Fibroblast of lung (primary cell): ENCODE measurements at regions not wholly inside any gene's neighbourhood (a gene's known extent, or its start where the extent isn't known, plus 50 kb on each side); places are given as distances from the start of the nearest gene placed in this dataset.

Source experiments
- DNase-seq, 2 donors: peaks; one replicate each; pipeline versions ENCODE4 v3.0.0 to v3.0.0-alpha.2; 2010; ENCODE audit warnings: low read depth in 2 of 2
- H2AFZ ChIP-seq: 2 replicates; pipeline ENCODE4 v1.5.1; 2012; ENCODE audit warnings: low read length, control low read depth, inconsistent platforms
- H3K27ac ChIP-seq: 2 replicates; pipeline ENCODE4 v1.5.1; 2011; ENCODE audit warnings: low read length, control low read depth; ENCODE audit not compliant: insufficient read depth
- H3K27me3 ChIP-seq: 2 replicates; pipeline ENCODE4 v1.5.1; 2011; ENCODE audit warnings: mild to moderate bottlenecking, low read length; ENCODE audit not compliant: control insufficient read depth, insufficient read depth
- H3K36me3 ChIP-seq: 2 replicates; pipeline ENCODE4 v1.5.1; 2011; ENCODE audit warnings: low read length; ENCODE audit not compliant: control insufficient read depth, insufficient read depth
- H3K4me1 ChIP-seq: 2 replicates; pipeline ENCODE4 v1.5.1; 2011; ENCODE audit warnings: low read length; ENCODE audit not compliant: control insufficient read depth, insufficient read depth; ENCODE audit errors: extremely low read depth
- H3K4me2 ChIP-seq: 2 replicates; pipeline ENCODE4 v1.5.1; 2011; ENCODE audit warnings: low read length, control low read depth; ENCODE audit not compliant: insufficient read depth; ENCODE audit errors: extremely low read depth
- H3K4me3 ChIP-seq, 4 experiments: fragments of 200-600 bp in 1 of 4; sonication (generic) in 1 of 4; replicated peaks in 1 of 4; 2 replicates each; pipeline ENCODE4 v1.5.1; 2011 to 2016; ENCODE audit warnings: low read length in 4 of 4, low read depth in 3 of 4, mild to moderate bottlenecking in 3 of 4, control low read depth in 2 of 4, inconsistent platforms in 1 of 4, mixed read lengths in 1 of 4; ENCODE audit not compliant: insufficient read depth in 1 of 4; ENCODE audit errors: control extremely low read depth in 1 of 4
- H3K79me2 ChIP-seq: 2 replicates; pipeline ENCODE4 v1.5.1; 2012; ENCODE audit warnings: mild to moderate bottlenecking, low read length, inconsistent platforms; ENCODE audit not compliant: control insufficient read depth, insufficient read depth
- H3K9ac ChIP-seq: 2 replicates; pipeline ENCODE4 v1.5.1; 2011; ENCODE audit warnings: mild to moderate bottlenecking, low read length, control low read depth; ENCODE audit not compliant: insufficient read depth
- H3K9me3 ChIP-seq: 2 replicates; pipeline ENCODE4 v1.5.1; 2012; ENCODE audit warnings: low read depth, low read length; ENCODE audit not compliant: control insufficient read depth, insufficient read depth
- H4K20me1 ChIP-seq: 2 replicates; pipeline ENCODE4 v1.5.1; 2011; ENCODE audit warnings: low read length; ENCODE audit not compliant: control insufficient read depth, insufficient read depth; ENCODE audit errors: extremely low read depth
- EZH2 ChIP-seq: IDR thresholded peaks from 2 replicates; pipeline ENCODE4 v1.5.1; 2012; ENCODE audit warnings: low read length, control low read depth, mild to moderate bottlenecking; ENCODE audit errors: missing control alignments
- TF ChIP-seq, protein P1 (sequence below), 2 donors: IDR thresholded peaks in 1 of 2; conservative IDR thresholded peaks in 1 of 2; 1 replicate in 1 of 2; 2 replicates in 1 of 2; pipeline ENCODE4 v1.5.1; 2011 to 2012; ENCODE audit warnings: low read length in 2 of 2, control low read depth in 1 of 2, inconsistent platforms in 1 of 2, low read depth in 1 of 2, mild to moderate bottlenecking in 1 of 2

DNA sequence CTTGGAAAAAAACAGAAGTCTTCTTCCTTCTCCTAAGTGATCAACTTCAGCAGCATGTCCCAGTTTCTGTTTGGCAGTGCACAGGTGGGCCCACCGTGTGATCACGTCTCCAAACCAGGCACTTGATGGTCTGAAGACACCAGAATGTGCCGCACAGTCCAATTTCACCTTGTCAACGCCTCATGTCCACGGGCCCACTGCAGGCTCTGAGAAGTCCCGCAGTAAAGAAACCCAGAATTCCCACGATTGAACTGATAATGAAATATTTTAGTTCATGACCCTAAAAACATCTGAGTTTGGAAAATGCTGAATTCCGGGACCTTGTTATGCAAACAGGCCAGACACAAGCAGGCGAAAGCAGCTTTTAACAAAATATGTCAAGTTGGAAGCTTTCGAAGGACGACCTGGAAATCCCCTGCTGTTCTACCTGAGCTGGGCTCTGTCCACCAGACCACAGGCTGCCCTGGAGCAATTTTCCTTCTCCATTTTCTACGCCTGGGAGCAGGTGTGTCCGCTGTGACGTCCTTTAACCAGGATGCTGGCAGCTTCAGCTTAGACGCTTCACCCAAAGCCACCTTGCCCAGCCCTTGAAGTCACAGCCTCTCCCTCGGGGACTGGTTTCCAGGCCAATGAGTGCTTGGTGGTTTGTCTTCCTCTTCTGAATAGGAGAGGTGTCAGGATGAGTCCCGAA is 167.8 kb upstream of the IQSEC1 start:
- H3K36me3 ChIP-seq = no peaks in the 10 kb centered on the region
- DNase-seq = no peak
- H3K9ac ChIP-seq = no peak overlapping the region
- no peaks in the 10 kb centered on the region for H3K4me1 ChIP-seq
- H2AFZ ChIP-seq = no peak overlapping the region
- no peak overlapping the region for H3K4me3 ChIP-seq
- H3K27me3 ChIP-seq = no peaks in the 10 kb centered on the region
- H3K27ac ChIP-seq = no peak overlapping the region
- no peaks in the 10 kb centered on the region for H3K79me2 ChIP-seq
- H4K20me1 ChIP-seq = no peaks in the 10 kb centered on the region
- TF ChIP-seq, protein P1, sequence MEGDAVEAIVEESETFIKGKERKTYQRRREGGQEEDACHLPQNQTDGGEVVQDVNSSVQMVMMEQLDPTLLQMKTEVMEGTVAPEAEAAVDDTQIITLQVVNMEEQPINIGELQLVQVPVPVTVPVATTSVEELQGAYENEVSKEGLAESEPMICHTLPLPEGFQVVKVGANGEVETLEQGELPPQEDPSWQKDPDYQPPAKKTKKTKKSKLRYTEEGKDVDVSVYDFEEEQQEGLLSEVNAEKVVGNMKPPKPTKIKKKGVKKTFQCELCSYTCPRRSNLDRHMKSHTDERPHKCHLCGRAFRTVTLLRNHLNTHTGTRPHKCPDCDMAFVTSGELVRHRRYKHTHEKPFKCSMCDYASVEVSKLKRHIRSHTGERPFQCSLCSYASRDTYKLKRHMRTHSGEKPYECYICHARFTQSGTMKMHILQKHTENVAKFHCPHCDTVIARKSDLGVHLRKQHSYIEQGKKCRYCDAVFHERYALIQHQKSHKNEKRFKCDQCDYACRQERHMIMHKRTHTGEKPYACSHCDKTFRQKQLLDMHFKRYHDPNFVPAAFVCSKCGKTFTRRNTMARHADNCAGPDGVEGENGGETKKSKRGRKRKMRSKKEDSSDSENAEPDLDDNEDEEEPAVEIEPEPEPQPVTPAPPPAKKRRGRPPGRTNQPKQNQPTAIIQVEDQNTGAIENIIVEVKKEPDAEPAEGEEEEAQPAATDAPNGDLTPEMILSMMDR (conservative IDR thresholded peaks at IDR 0.05 in 1 of 2, IDR thresholded peaks at IDR 0.05 in 1 of 2; ENCODE audit: low read depth in 1 of 2, low read length in 2 of 2) = no peak
- TF ChIP-seq EZH2 = no peak
- no peak overlapping the region for H3K4me2 ChIP-seq
- H3K9me3 ChIP-seq = no peaks in the 10 kb centered on the region

DNA sequence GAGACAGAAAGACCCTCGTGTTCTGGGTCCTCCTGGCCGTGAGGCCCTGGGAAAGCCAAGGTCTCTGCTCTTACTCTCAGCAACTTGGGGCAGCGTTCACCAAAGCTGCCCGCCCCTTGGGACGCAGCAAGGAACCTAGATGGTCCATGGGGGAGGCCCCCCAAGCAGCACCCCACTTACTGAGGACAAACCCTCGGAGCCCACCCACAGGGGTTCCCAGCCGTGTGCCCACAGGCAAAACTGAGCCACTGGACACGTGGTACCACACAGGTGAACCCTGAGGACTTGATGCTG is 166.2 kb upstream of the IQSEC1 start:
- DNase-seq = no peak
- Histone ChIP-seq H3K79me2 (no peaks in the 10 kb centered on the region), H3K27me3 (no peaks in the 10 kb centered on the region), H3K9ac (no peak overlapping the region), H3K9me3 (no peaks in the 10 kb centered on the region), H3K36me3 (no peaks in the 10 kb centered on the region), H3K27ac (no peak overlapping the region), H3K4me2 (no peak overlapping the region), H4K20me1 (no peaks in the 10 kb centered on the region), H3K4me1 (no peaks in the 10 kb centered on the region), H2AFZ (no peak overlapping the region), H3K4me3 (no peak overlapping the region)
- TF ChIP-seq, protein P1 (conservative IDR thresholded peaks at IDR 0.05 in 1 of 2, IDR thresholded peaks at IDR 0.05 in 1 of 2; ENCODE audit: low read depth in 1 of 2, low read length in 2 of 2) = no peak
- no peak for TF ChIP-seq EZH2

DNA sequence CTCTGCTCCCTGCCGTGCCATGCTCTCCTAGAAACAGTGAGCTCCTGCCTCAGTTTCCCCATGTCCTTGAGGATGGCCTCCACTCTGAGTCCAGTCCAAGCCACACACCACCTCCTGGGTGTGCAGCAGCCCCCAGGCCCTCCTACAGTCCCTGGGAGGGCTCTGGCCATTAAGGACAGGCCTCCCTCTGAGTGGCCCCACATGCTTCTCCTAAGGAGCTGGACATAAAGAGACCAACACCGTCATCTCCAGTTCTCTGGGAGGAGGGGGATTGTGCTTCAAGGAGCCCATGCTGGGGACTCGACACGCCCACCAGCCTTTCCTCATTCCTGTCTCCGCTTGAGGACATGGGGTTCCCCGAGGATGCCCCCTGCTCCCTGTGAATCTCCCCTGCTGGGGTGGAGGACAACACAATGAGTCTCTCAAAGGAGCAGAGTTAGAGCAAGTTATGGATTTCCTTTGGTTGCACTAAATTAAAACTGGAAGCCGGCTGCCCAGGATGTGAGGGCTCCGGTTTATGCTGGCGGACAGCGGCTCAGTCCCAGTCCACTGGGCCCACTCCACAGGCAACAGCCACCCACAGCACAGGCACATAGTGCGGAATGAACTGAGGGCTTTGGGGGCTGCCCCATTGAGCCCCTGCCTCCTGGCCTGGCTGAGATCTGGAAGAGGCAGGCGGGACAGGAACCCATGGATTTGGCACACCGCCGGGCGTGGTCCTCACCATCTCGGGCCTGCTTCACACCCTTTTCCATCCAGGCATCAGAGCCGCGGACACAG is 165.6 kb upstream of the IQSEC1 start:
- H3K4me2 ChIP-seq = no peak overlapping the region
- H3K9ac ChIP-seq = no peak overlapping the region
- TF ChIP-seq, protein P1 (conservative IDR thresholded peaks at IDR 0.05 in 1 of 2, IDR thresholded peaks at IDR 0.05 in 1 of 2; ENCODE audit: low read depth in 1 of 2, low read length in 2 of 2) = no peak
- no peak for TF ChIP-seq EZH2
- no peaks in the 10 kb centered on the region for H3K36me3 ChIP-seq
- no peaks in the 10 kb centered on the region for H3K4me1 ChIP-seq
- no peaks in the 10 kb centered on the region for H3K79me2 ChIP-seq
- no peak overlapping the region for H2AFZ ChIP-seq
- H3K9me3 ChIP-seq = no peaks in the 10 kb centered on the region
- no peak for DNase-seq
- no peak overlapping the region for H3K27ac ChIP-seq
- peaks cover 2% of the 10 kb centered on the region for H3K27me3 ChIP-seq
- no peaks in the 10 kb centered on the region for H4K20me1 ChIP-seq
- H3K4me3 ChIP-seq = no peak overlapping the region
